C1 segment of cervical spinal cord (tissue), 14 donors: ENCODE measurements at regions not wholly inside any gene's neighbourhood (a gene's known extent, or its start where the extent isn't known, plus 50 kb on each side); places are given as distances from the start of the nearest gene placed in this dataset.
"Not testable (repeated sequence)": the region's sequence is repeated elsewhere in the genome, so short reads cannot be mapped to it uniquely, and the experiment has no call there.

Source experiments
- DNase-seq, 14 donors: peaks; one replicate each; lab custom pipeline; 2025; lab: John Stamatoyannopoulos, UW

GRCh38 chr12:31821484-31821883, 92.7 kb upstream of the AMN1 start:
- DNase-seq: no peak

- DNase-seq: no peak
Measured at GRCh38 chr12:31820832-31821231, 92.0 kb upstream of the AMN1 start.

- no peak for DNase-seq
Measured at GRCh38 chr12:31819427-31819826, 90.6 kb upstream of the AMN1 start.

- DNase-seq: no peak
Measured at GRCh38 chr12:31818623-31819268, 89.9 kb upstream of the AMN1 start.

GRCh38 chr12:31817120-31817519, 88.3 kb upstream of the AMN1 start:
- no peak for DNase-seq

- no peak for DNase-seq
Measured at GRCh38 chr12:31815096-31815495, 86.3 kb upstream of the AMN1 start.

- no peak for DNase-seq
Measured at GRCh38 chr12:31813305-31813704, 84.5 kb upstream of the AMN1 start.

- DNase-seq: no peak
Measured at GRCh38 chr12:31807773-31808097, 78.9 kb upstream of the AMN1 start.

GRCh38 chr12:31807081-31807772, 78.4 kb upstream of the AMN1 start:
- DNase-seq: not testable (repeated sequence)

- DNase-seq: not testable (repeated sequence)
Measured at GRCh38 chr12:31805681-31806080, 76.9 kb upstream of the AMN1 start.

GRCh38 chr12:31804707-31805106, 75.9 kb upstream of the AMN1 start:
- DNase-seq: not testable (repeated sequence)

GRCh38 chr12:31804185-31804504, 75.3 kb upstream of the AMN1 start:
- no peak for DNase-seq

GRCh38 chr12:31803306-31804184, 74.7 kb upstream of the AMN1 start:
- DNase-seq: no peak

- DNase-seq: no peak
Measured at GRCh38 chr12:31801872-31802271, 73.1 kb upstream of the AMN1 start.

GRCh38 chr12:31797230-31797872, 68.5 kb upstream of the AMN1 start:
- DNase-seq: no peak

- no peak for DNase-seq
Measured at GRCh38 chr12:31796270-31796951, 67.6 kb upstream of the AMN1 start.

GRCh38 chr12:31794745-31795144, 65.9 kb upstream of the AMN1 start:
- no peak for DNase-seq

GRCh38 chr12:31791265-31791664, 62.4 kb upstream of the AMN1 start:
- DNase-seq: not testable (repeated sequence)

GRCh38 chr12:31790759-31791158, 61.9 kb upstream of the AMN1 start:
- no peak for DNase-seq

- DNase-seq: no peak
Measured at GRCh38 chr12:31785318-31785717, 56.5 kb upstream of the AMN1 start.

GRCh38 chr12:31783996-31784645, 55.3 kb upstream of the AMN1 start:
- no peak for DNase-seq
